ENCODE measurements at regions not wholly inside any gene's neighbourhood (a gene's known extent, or its start where the extent isn't known, plus 50 kb on each side); places are given as distances from the start of the nearest gene placed in this dataset.

DNA sequence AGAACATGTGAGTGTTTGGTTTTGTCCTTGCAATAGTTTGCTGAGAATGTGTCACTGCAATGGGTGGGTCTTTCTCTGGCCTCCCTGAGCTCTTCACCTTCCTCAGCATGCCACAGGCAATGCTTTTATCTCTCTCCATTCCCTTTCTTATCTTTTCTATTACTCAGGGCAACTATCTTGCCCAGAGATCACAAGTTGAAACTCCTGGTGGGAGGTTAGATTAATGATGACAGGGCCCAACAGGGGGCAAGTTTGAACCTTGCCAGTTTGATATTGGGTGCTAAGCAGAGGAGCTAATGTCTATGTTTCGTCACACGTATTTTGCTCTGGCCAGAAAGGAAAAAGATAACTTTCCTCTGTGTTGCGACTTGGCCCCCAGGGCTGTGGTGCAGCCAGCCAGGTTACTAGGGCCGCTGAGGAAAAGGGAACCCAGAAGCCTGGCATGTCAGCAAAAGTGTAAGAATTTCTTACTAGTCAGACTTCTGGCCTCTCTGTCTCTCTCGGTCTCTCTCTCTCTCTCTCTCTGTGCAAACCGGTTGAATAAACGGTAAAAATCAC lies 299.3 kb upstream of the POU5F2 start:
- Histone ChIP-seq H3K4me1 (no peaks in the 10 kb centered on the region), H3K36me3 (peaks cover 0 to 11% (median 10%) of the 10 kb centered on the region in 3 donors), H3K27me3 (no peaks in the 10 kb centered on the region), H3K9me3 (no peaks in the 10 kb centered on the region), H3K4me3 (no peak overlapping the region), H3K27ac (no peak overlapping the region)
- intact Hi-C loops (cut with DNase I; ENCODE audit: low total_unique reads) = no loop called here
- TF ChIP-seq CTCF (IDR thresholded peaks at IDR 0.05) = no peak
- no peak for DNase-seq

DNA sequence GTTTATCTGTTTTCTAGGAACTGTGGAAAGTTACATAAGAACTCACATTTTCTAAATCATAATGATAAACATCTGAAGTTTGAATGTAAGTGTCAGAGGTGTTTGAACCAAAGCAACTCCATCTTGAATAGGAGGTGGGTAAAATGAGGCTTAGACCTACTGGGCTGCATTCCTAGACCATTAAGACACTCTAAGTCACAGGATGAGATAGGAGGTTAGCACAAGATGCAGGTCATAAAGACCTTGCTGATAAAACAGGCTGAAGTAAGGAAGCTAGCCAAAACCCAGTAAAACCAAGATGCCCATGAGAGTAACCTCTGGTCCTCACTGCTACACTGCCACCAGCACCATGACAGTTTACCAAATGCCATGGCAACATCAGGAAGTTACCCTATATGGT lies 297.7 kb upstream of the POU5F2 start:
- no peak overlapping the region for H3K4me3 ChIP-seq
- DNase-seq = no peak
- no peaks in the 10 kb centered on the region for H3K27me3 ChIP-seq
- no peak overlapping the region for H3K27ac ChIP-seq
- peaks cover 0 to 7% (median 4%) of the 10 kb centered on the region in 3 donors for H3K36me3 ChIP-seq
- TF ChIP-seq CTCF (IDR thresholded peaks at IDR 0.05) = no peak
- H3K4me1 ChIP-seq = no peaks in the 10 kb centered on the region
- H3K9me3 ChIP-seq = no peaks in the 10 kb centered on the region
- intact Hi-C loops (cut with DNase I; ENCODE audit: low total_unique reads) = no loop called here

GRCh38 chr5:94031631-94032030 lies 290.2 kb upstream of the POU5F2 start:
- Histone ChIP-seq H3K9me3 (no peaks in the 10 kb centered on the region), H3K27ac (no peak overlapping the region), H3K36me3 (peaks cover 0 to 11% (median 9%) of the 10 kb centered on the region in 3 donors), H3K4me3 (no peak overlapping the region), H3K27me3 (no peaks in the 10 kb centered on the region), H3K4me1 (no peaks in the 10 kb centered on the region)
- no peak for TF ChIP-seq CTCF (IDR thresholded peaks at IDR 0.05)
- no peak for DNase-seq
- intact Hi-C loops (cut with DNase I; ENCODE audit: low total_unique reads) = no loop called here

GRCh38 chr5:94028001-94028400 lies 286.6 kb upstream of the POU5F2 start:
- intact Hi-C loops (cut with DNase I; ENCODE audit: low total_unique reads) = no loop called here

GRCh38 chr5:94027145-94027544 lies 285.7 kb upstream of the POU5F2 start:
- Histone ChIP-seq H3K4me3 (no peak overlapping the region), H3K27ac (no peak overlapping the region), H3K9me3 (no peaks in the 10 kb centered on the region), H3K4me1 (no peaks in the 10 kb centered on the region), H3K27me3 (no peaks in the 10 kb centered on the region), H3K36me3 (peaks cover 0 to 4% (median 4%) of the 10 kb centered on the region in 3 donors)
- intact Hi-C loops (cut with DNase I; ENCODE audit: low total_unique reads) = no loop called here
- no peak for TF ChIP-seq CTCF (IDR thresholded peaks at IDR 0.05)
- no peak for DNase-seq

More at GRCh38 chr5:94028001-94028400, 286.6 kb upstream of the POU5F2 start:
- Histone ChIP-seq H3K27me3 (no peaks in the 10 kb centered on the region), H3K27ac (no peak overlapping the region), H3K9me3 (no peaks in the 10 kb centered on the region), H3K4me3 (no peak overlapping the region), H3K36me3 (peaks cover 0 to 11% (median 0%) of the 10 kb centered on the region in 3 donors), H3K4me1 (no peaks in the 10 kb centered on the region)
- no peak for TF ChIP-seq CTCF (IDR thresholded peaks at IDR 0.05)
- no peak for DNase-seq

Data from tibial artery (tissue), 4 donors.